GM18505 (cell line): ENCODE measurements at regions not wholly inside any gene's neighbourhood (a gene's known extent, or its start where the extent isn't known, plus 50 kb on each side); places are given as distances from the start of the nearest gene placed in this dataset.

Source experiments
- ATAC-seq: cut with Tn5 transposase; IDR thresholded peaks from one replicate; pipeline ENCODE4 v1.9.1; 2021; ENCODE audit not compliant: unreplicated experiment
- POLR2A ChIP-seq: IDR thresholded peaks from 4 replicates; pipeline ENCODE4 v1.6.1; 2011; ENCODE audit warnings: borderline replicate concordance; ENCODE audit not compliant: insufficient read depth, insufficient read length; ENCODE audit errors: extremely low read depth

GRCh38 chr5:164869325-164869724, 1363.9 kb downstream of the MAT2B start:
- no peak for ATAC-seq
- TF ChIP-seq POLR2A = no peak

- no peak for TF ChIP-seq POLR2A
- ATAC-seq = no peak
Observed at GRCh38 chr5:164876793-164877192, 1371.4 kb downstream of the MAT2B start.

GRCh38 chr5:164881442-164881841, 1376.0 kb downstream of the MAT2B start:
- TF ChIP-seq POLR2A = no peak
- no peak for ATAC-seq

- no peak for TF ChIP-seq POLR2A
- ATAC-seq = no peak
Observed at GRCh38 chr5:164885179-164885578, 1379.8 kb downstream of the MAT2B start.

GRCh38 chr5:164893071-164893470, 1387.7 kb downstream of the MAT2B start:
- ATAC-seq = no peak
- no peak for TF ChIP-seq POLR2A

- no peak for ATAC-seq
- no peak for TF ChIP-seq POLR2A
Observed at GRCh38 chr5:164898705-164899104, 1393.3 kb downstream of the MAT2B start.

GRCh38 chr5:164909673-164910072, 1404.3 kb downstream of the MAT2B start:
- TF ChIP-seq POLR2A = no peak
- no peak for ATAC-seq

GRCh38 chr5:164921722-164922121, 1416.3 kb downstream of the MAT2B start:
- no peak for TF ChIP-seq POLR2A
- ATAC-seq = no peak

- no peak for TF ChIP-seq POLR2A
Observed at GRCh38 chr5:164934039-164934438, 1428.6 kb downstream of the MAT2B start.

GRCh38 chr5:164934561-164934960, 1429.1 kb downstream of the MAT2B start:
- no peak for ATAC-seq
- TF ChIP-seq POLR2A = no peak

More at GRCh38 chr5:164934039-164934438, 1428.6 kb downstream of the MAT2B start:
- ATAC-seq = no peak

GRCh38 chr5:164941132-164941531, 1435.7 kb downstream of the MAT2B start:
- ATAC-seq = no peak
- no peak for TF ChIP-seq POLR2A

- no peak for ATAC-seq
- TF ChIP-seq POLR2A = no peak
Observed at GRCh38 chr5:164950927-164951326, 1445.5 kb downstream of the MAT2B start.

GRCh38 chr5:164951570-164951969, 1446.2 kb downstream of the MAT2B start:
- TF ChIP-seq POLR2A = no peak

GRCh38 chr5:164958688-164959087, 1453.3 kb downstream of the MAT2B start:
- no peak for TF ChIP-seq POLR2A
- ATAC-seq = no peak

More at GRCh38 chr5:164951570-164951969, 1446.2 kb downstream of the MAT2B start:
- no peak for ATAC-seq

GRCh38 chr5:164959761-164960160, 1454.3 kb downstream of the MAT2B start:
- no peak for TF ChIP-seq POLR2A
- no peak for ATAC-seq
